Fibroblast of lung (primary cell): ENCODE measurements at regions not wholly inside any gene's neighbourhood (a gene's known extent, or its start where the extent isn't known, plus 50 kb on each side); places are given as distances from the start of the nearest gene placed in this dataset.

Experiments used
- DNase-seq, 2 donors: peaks; one replicate each; pipeline versions ENCODE4 v3.0.0 to v3.0.0-alpha.2; 2010; ENCODE audit warnings: low read depth in 2 of 2
- H2AFZ ChIP-seq: 2 replicates; pipeline ENCODE4 v1.5.1; 2012; ENCODE audit warnings: low read length, control low read depth, inconsistent platforms
- H3K27ac ChIP-seq: 2 replicates; pipeline ENCODE4 v1.5.1; 2011; ENCODE audit warnings: low read length, control low read depth; ENCODE audit not compliant: insufficient read depth
- H3K27me3 ChIP-seq: 2 replicates; pipeline ENCODE4 v1.5.1; 2011; ENCODE audit warnings: mild to moderate bottlenecking, low read length; ENCODE audit not compliant: control insufficient read depth, insufficient read depth
- H3K36me3 ChIP-seq: 2 replicates; pipeline ENCODE4 v1.5.1; 2011; ENCODE audit warnings: low read length; ENCODE audit not compliant: control insufficient read depth, insufficient read depth
- H3K4me1 ChIP-seq: 2 replicates; pipeline ENCODE4 v1.5.1; 2011; ENCODE audit warnings: low read length; ENCODE audit not compliant: control insufficient read depth, insufficient read depth; ENCODE audit errors: extremely low read depth
- H3K4me2 ChIP-seq: 2 replicates; pipeline ENCODE4 v1.5.1; 2011; ENCODE audit warnings: low read length, control low read depth; ENCODE audit not compliant: insufficient read depth; ENCODE audit errors: extremely low read depth
- H3K4me3 ChIP-seq, 4 experiments: fragments of 200-600 bp in 1 of 4; sonication (generic) in 1 of 4; replicated peaks in 1 of 4; 2 replicates each; pipeline ENCODE4 v1.5.1; 2011 to 2016; ENCODE audit warnings: low read length in 4 of 4, low read depth in 3 of 4, mild to moderate bottlenecking in 3 of 4, control low read depth in 2 of 4, inconsistent platforms in 1 of 4, mixed read lengths in 1 of 4; ENCODE audit not compliant: insufficient read depth in 1 of 4; ENCODE audit errors: control extremely low read depth in 1 of 4
- H3K79me2 ChIP-seq: 2 replicates; pipeline ENCODE4 v1.5.1; 2012; ENCODE audit warnings: mild to moderate bottlenecking, low read length, inconsistent platforms; ENCODE audit not compliant: control insufficient read depth, insufficient read depth
- H3K9ac ChIP-seq: 2 replicates; pipeline ENCODE4 v1.5.1; 2011; ENCODE audit warnings: mild to moderate bottlenecking, low read length, control low read depth; ENCODE audit not compliant: insufficient read depth
- H3K9me3 ChIP-seq: 2 replicates; pipeline ENCODE4 v1.5.1; 2012; ENCODE audit warnings: low read depth, low read length; ENCODE audit not compliant: control insufficient read depth, insufficient read depth
- H4K20me1 ChIP-seq: 2 replicates; pipeline ENCODE4 v1.5.1; 2011; ENCODE audit warnings: low read length; ENCODE audit not compliant: control insufficient read depth, insufficient read depth; ENCODE audit errors: extremely low read depth
- CTCF ChIP-seq, 2 donors: IDR thresholded peaks in 1 of 2; conservative IDR thresholded peaks in 1 of 2; 1 replicate in 1 of 2; 2 replicates in 1 of 2; pipeline ENCODE4 v1.5.1; 2011 to 2012; ENCODE audit warnings: low read length in 2 of 2, control low read depth in 1 of 2, inconsistent platforms in 1 of 2, low read depth in 1 of 2, mild to moderate bottlenecking in 1 of 2
- EZH2 ChIP-seq: IDR thresholded peaks from 2 replicates; pipeline ENCODE4 v1.5.1; 2012; ENCODE audit warnings: low read length, control low read depth, mild to moderate bottlenecking; ENCODE audit errors: missing control alignments

GRCh38 chr4:29829067-29829466 lies 891.1 kb upstream of the PCDH7 start:
- no peaks in the 10 kb centered on the region for H3K27me3 ChIP-seq
- no peak overlapping the region for H3K27ac ChIP-seq
- DNase-seq = no peak
- no peaks in the 10 kb centered on the region for H3K79me2 ChIP-seq
- H3K4me1 ChIP-seq = no peaks in the 10 kb centered on the region
- no peaks in the 10 kb centered on the region for H3K9me3 ChIP-seq
- H2AFZ ChIP-seq = no peak overlapping the region
- H4K20me1 ChIP-seq = no peaks in the 10 kb centered on the region
- no peak overlapping the region for H3K9ac ChIP-seq
- no peaks in the 10 kb centered on the region for H3K36me3 ChIP-seq
- no peak overlapping the region for H3K4me2 ChIP-seq
- TF ChIP-seq EZH2 (no peak), CTCF (conservative IDR thresholded peaks at IDR 0.05 in 1 of 2, IDR thresholded peaks at IDR 0.05 in 1 of 2; ENCODE audit: low read depth in 1 of 2, low read length in 2 of 2) (no peak)
- H3K4me3 ChIP-seq = no peak overlapping the region

- H3K27ac ChIP-seq = no peak overlapping the region
- no peak for DNase-seq
- no peak overlapping the region for H3K4me2 ChIP-seq
- H3K4me1 ChIP-seq = no peaks in the 10 kb centered on the region
- H3K36me3 ChIP-seq = no peaks in the 10 kb centered on the region
- no peak overlapping the region for H2AFZ ChIP-seq
- no peak overlapping the region for H3K4me3 ChIP-seq
- H3K27me3 ChIP-seq = no peaks in the 10 kb centered on the region
- no peaks in the 10 kb centered on the region for H4K20me1 ChIP-seq
- H3K9ac ChIP-seq = no peak overlapping the region
- no peaks in the 10 kb centered on the region for H3K9me3 ChIP-seq
- TF ChIP-seq EZH2 = no peak
- no peak for TF ChIP-seq CTCF (conservative IDR thresholded peaks at IDR 0.05 in 1 of 2, IDR thresholded peaks at IDR 0.05 in 1 of 2; ENCODE audit: low read depth in 1 of 2, low read length in 2 of 2)
- H3K79me2 ChIP-seq = no peaks in the 10 kb centered on the region
These were observed 867.6 kb upstream of the PCDH7 start for GRCh38 chr4:29852537-29852936.

- Histone ChIP-seq H3K27me3 (no peaks in the 10 kb centered on the region), H3K4me1 (no peaks in the 10 kb centered on the region), H4K20me1 (no peaks in the 10 kb centered on the region)
These were observed 866.3 kb upstream of the PCDH7 start for GRCh38 chr4:29853833-29854232.

More at GRCh38 chr4:29853833-29854232, 866.3 kb upstream of the PCDH7 start:
- Histone ChIP-seq H3K4me2 (no peak overlapping the region), H3K79me2 (no peaks in the 10 kb centered on the region), H3K27ac (no peak overlapping the region), H3K9me3 (no peaks in the 10 kb centered on the region), H2AFZ (no peak overlapping the region), H3K36me3 (no peaks in the 10 kb centered on the region), H3K9ac (no peak overlapping the region), H3K4me3 (no peak overlapping the region)
- DNase-seq = no peak
- TF ChIP-seq CTCF (conservative IDR thresholded peaks at IDR 0.05 in 1 of 2, IDR thresholded peaks at IDR 0.05 in 1 of 2; ENCODE audit: low read depth in 1 of 2, low read length in 2 of 2) (no peak), EZH2 (no peak)
